HG02943 (cell line): ENCODE measurements at regions not wholly inside any gene's neighbourhood (a gene's known extent, or its start where the extent isn't known, plus 50 kb on each side); places are given as distances from the start of the nearest gene placed in this dataset.

Source experiments
- ATAC-seq: cut with Tn5 transposase; IDR thresholded peaks from one replicate; pipeline ENCODE4 v1.9.1; 2021; ENCODE audit warnings: mild to moderate bottlenecking, low read depth, moderate library complexity; ENCODE audit not compliant: unreplicated experiment

GRCh38 chr7:25617673-25618072 is 389.4 kb upstream of the NPVF start:
- no peak for ATAC-seq

DNA sequence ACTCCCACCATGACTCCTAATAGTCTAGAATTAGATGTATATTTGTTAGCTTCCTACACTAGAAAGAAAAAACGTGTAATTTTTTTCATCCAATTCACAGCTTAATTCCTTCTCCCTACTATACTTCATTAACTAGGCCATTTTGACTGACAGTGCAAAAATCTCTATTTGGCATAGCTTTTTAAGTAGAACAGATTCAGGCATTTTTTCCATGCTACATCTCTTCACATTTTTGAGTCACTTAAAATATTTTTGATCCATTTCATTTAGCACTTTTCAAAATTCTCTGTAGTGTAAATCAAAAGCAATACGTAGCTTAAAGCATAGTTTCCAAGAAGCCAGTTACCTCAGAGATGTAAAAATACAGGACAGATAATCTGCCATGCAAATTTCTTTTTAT is 391.1 kb upstream of the NPVF start:
- no peak for ATAC-seq

- ATAC-seq: no peak
Observed at GRCh38 chr7:25619963-25620799, 391.9 kb upstream of the NPVF start.

DNA sequence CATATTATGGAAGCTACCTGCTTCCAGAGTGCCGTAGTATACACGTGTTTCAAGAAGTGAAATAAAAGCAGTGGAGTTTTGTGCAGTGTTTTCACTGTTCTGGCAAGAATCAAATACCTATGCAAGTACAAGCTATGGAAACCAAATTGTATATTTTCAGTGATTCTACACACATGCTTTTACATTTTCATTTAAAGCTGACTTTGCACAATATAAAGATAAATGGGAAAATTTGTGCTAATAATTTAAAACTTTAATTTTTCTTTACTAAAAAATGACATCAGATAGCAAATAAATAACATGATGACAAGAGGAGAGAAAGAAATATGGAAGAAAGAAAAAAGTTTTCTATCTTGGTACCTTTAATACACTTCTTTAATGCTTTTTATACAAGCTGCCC is 393.7 kb upstream of the NPVF start:
- no peak for ATAC-seq

DNA sequence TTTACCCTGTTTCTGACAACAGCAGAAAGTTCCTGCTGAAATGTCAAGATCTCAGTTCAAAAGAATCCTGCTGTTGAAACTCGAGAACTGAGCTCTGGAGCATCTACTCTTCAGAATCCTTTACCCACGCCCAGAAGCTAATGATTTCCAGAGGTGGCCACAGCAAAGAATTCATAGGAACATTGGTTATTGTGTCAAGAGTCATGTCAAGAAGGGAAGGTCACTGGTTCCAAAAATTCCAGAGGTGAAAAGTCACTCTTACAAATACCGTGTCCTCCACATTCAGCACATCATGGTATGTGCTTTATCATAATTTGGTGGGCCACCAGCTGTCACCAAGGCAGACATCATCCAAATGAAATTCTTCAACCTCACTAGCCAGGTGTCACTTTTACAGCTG is 394.4 kb upstream of the NPVF start:
- no peak for ATAC-seq

DNA sequence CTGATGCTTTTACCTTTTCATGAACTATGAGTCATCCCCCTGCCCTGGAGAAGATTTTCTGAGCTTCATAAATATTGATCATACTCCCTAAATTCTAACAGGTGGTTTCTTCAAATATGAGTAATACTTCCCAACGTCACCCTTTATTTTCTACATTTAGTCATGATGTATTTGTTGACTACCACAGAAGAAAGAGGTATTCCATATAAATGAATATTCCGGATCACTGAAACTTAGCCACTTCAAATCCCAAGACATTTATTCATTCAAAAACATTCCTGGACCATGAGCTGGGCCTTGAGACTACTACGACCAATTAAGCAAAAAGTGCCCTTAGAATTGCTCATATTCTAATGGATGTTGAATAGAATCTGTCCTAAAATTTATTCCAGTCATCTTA is 395.8 kb upstream of the NPVF start:
- ATAC-seq: no peak

DNA sequence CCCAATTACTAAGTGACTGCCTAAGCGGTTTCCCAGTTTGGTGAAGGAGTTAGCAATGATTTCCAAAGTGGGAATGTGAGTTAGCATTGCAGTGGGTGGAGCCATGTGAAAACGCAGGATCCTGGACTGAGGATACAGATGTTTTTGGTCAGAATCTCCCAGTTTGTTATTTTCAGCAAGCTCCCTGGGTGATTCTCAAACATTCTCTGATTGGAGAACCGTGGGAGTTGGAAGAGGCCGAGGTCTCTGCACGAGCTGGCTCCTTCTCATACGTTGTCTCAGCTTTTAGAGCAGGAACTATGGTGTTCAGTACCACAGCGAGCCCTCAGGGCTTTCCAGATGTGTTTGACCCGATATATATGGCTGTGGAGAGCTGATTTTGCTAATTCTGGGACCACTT is 396.5 kb upstream of the NPVF start:
- no peak for ATAC-seq

- no peak for ATAC-seq
Observed at GRCh38 chr7:25625306-25625992, 397.2 kb upstream of the NPVF start.

DNA sequence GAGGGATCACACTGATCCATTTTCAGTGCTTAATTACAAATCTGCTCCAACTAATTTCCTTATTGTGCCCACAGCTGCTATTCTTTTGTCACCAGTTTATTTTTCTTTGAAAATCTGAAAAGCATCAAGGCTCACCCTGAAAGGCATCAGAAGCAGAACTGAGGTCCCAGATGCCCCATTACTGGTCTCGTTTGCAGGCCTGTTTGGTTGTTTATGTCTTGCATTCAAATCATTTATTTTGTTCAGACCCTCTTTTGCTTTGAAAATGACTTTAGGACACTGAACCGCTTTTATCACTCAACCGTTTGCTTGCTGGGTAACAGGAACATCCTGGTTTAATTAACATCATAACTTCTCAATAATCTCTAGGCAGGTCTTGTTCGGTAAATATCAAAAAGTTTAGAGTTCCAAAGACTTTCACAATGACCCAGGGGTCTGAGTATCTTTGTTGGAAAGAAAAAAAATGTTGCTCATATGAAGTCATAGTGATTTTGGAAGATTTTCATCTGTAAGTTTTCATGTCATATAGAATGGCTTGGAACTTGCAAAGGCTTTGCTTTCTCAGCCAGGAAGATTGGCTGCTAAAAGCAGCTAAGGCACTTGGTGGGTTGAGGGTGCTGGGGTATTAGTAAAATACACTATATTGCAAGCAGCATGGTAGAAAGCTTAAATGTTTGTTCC is 398.3 kb upstream of the NPVF start:
- no peak for ATAC-seq

DNA sequence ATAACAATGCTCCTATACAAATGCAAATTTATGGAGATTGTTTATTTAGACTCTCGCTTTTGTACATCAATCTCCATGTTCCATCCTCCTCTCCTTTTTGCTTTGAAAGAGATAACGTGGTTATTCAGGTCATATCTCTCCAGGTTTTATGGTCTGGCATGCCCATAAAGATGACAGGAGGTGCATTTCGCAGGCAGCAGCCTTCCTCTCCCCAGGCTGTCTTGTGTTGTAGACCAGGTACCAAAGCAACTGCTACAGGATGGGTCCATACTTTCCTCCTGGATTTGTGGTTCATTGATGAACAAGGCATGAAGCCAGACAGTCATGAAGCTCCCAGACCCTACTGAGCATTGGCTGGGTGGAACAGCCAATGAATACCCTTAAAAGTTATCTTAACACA is 400.2 kb upstream of the NPVF start:
- no peak for ATAC-seq

- no peak for ATAC-seq
Observed at GRCh38 chr7:25632616-25633015, 404.3 kb upstream of the NPVF start.

- no peak for ATAC-seq
Observed at GRCh38 chr7:25633426-25634036, 405.2 kb upstream of the NPVF start.

DNA sequence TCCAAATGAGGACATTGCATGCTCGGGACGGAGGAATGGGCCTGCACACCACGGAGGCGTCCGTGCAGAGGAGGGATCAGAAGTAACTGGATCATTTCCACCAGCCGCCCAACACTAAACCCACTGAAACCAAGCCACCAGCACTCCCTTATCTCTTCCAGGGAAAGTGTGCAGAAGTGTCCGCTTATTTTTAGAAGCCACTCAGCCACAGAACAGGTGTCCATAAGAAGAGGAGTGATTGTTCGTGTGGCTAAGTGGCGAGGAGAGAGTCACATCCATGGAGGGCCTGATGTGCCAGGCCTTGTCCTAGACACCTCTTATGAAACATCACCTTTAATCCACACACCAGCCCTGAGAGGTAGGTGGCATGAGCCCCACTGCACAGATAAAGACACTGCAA is 407.9 kb upstream of the NPVF start:
- no peak for ATAC-seq

DNA sequence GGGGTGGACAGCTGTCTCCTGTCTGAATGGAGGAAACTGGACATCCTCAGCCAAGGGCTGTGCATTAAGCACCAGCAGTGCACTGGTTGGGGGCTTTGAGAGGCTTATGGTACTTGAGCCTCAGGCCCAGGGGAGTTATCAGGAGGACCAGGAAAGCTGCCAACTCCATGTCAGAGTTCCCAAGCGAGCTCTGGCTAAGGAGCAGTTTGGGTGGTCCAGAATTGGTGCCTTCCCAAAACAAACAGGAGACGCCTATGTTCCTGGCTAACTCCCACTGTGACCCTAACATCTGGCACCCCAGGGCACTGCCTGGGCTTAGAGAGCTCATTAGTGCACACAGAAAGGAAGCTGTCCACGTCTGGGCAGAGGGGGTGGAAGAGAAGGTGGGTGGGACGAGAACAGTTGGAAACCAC is 408.6 kb upstream of the NPVF start:
- ATAC-seq: no peak

DNA sequence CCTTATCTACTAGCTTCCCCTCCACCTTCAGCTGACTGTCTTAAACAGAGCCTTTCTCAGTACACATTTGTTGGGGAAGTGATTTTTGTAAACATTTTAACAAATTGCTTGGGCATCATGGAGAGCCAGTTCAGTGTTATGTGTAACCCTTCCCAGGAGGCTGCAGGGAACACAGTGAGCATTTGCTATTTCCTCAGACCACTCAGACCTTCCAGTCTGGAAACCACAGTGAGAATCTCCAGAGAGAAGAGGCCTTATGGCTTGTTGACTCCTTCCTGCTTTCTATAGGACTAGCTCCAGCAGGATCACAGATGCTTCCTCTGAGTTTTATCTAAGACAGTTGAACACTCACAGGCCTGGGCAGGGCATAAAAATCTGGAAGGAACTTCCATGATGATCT is 409.8 kb upstream of the NPVF start:
- no peak for ATAC-seq

DNA sequence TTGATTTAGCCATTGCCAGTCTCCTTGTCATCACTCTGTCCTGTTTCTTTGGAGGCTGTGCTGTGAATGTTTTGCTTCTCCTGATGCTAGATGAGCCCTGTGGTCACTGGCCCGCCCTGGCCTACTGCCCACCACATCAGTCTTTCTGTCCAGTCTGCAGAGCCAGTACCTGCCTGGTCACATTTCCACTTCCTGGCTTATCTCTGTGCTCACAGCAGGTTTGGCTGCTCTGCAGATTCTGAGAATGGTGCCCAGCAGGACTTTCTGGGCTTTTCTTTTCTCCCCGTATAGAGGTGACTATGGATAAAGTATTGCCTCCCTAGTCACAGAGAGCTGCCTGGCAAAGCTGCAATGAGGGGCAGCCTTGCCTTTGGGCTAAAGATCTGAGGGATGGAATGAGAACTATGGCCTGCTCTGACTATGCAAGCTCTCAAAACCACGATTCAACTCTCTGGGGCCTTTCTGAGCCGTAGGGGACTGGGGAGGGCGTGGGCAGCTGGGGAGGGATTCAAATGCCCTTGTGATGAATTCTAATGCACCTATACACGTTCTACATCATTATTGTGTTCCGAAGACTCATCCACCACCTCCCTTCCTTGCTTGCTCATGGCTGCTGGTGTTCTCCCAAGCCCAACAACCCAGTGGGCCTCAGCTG is 410.4 kb upstream of the NPVF start:
- ATAC-seq: no peak

DNA sequence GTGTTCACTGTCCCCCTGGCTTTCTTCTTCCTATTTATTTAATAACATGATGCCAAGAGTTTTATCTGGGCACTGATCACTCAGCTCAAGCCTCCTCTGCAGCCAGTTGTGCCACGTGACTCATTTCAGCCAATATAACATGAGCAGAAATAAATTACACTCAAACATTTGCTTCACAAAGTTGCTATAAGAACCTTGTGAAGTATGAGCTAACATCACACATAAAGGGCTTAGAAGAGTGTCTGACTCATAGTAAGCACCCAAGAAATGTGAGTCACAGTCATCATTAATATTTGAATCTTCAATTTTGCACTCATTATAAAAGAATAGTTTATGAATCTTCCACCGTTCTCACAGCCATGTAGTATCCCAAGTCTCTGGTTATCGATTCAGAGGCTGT is 414.6 kb upstream of the NPVF start:
- no peak for ATAC-seq

GRCh38 chr7:25643286-25643685 is 415.0 kb upstream of the NPVF start:
- no peak for ATAC-seq

GRCh38 chr7:25643770-25644394 is 415.6 kb upstream of the NPVF start:
- no peak for ATAC-seq

DNA sequence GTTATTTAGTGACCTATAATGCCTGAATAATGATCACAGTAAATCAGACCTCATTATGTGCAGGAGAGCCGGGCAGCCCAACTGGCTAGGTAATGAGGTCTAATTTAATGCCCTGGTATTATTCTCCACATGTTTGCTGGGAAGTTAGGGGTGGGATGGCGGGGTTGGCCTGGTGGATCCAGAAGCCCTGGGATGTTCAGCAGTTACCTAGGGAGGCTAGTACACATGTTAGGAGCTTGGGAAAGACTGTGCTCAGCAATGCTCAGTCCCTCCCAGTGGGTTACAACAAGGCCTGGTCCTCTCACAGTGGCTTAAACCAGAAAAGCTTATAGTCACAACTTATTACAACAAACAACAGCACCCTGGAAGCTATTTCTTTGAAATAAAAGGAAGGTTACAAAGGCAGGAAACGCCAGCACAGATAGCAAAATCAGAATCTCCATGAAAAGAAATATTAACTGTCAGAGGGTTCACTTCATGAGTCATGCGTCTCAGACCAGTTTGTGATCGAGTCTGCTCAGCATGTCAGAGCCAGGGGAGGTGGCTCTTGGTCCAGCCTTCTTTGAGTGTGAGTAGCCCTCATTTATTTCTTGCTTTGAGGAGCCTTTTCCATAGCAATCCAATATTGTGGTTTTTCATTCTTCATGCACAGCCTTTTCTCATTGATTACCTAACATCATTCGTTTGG is 418.6 kb upstream of the NPVF start:
- ATAC-seq: no peak
